ENCODE measurements at regions not wholly inside any gene's neighbourhood (a gene's known extent, or its start where the extent isn't known, plus 50 kb on each side); places are given as distances from the start of the nearest gene placed in this dataset.

GRCh38 chr16:35140293-35140986, 1681.0 kb downstream of the TP53TG3F start:
- no peak for TF ChIP-seq CTCF (conservative IDR thresholded peaks at IDR 0.05; ENCODE audit: low read depth, low read length)
- TF ChIP-seq EZH2phosphoT487 (IDR thresholded peaks at IDR 0.05; ENCODE audit: borderline replicate concordance, low read length) = no peak
- no peak for TF ChIP-seq EZH2 (IDR thresholded peaks at IDR 0.05; ENCODE audit: low read length, unreplicated experiment)

Measured in PC-3 (cell line).